HCT116 (cell line): ENCODE measurements at regions not wholly inside any gene's neighbourhood (a gene's known extent, or its start where the extent isn't known, plus 50 kb on each side); places are given as distances from the start of the nearest gene placed in this dataset.

Experiments used
- CEBPB ChIP-seq: IDR thresholded peaks from 2 replicates; pipeline ENCODE4 v1.6.1; 2012; ENCODE audit warnings: low read depth
- EGR1 ChIP-seq: IDR thresholded peaks from 2 replicates; pipeline ENCODE4 v1.6.1; 2012; ENCODE audit warnings: low read depth
- ELF1 ChIP-seq: IDR thresholded peaks from 2 replicates; pipeline ENCODE4 v1.6.1; 2012; ENCODE audit warnings: low read depth, borderline replicate concordance
- MAX ChIP-seq: IDR thresholded peaks from 2 replicates; pipeline ENCODE4 v1.6.1; 2012
- POLR2A ChIP-seq: IDR thresholded peaks from 2 replicates; pipeline ENCODE4 v1.7.0; 2011; ENCODE audit warnings: borderline replicate concordance; ENCODE audit not compliant: insufficient read depth, insufficient read length; ENCODE audit errors: extremely low read depth
- POLR2AphosphoS5 ChIP-seq: IDR thresholded peaks from 2 replicates; pipeline ENCODE4 v1.6.1; 2011; ENCODE audit warnings: mild to moderate bottlenecking, low read depth, low read length, moderate library complexity
- SIN3A ChIP-seq: IDR thresholded peaks from 2 replicates; pipeline ENCODE4 v1.6.1; 2012; ENCODE audit warnings: low read depth
- TCF7L2 ChIP-seq: IDR thresholded peaks from 2 replicates; pipeline ENCODE4 v1.7.0; 2011; ENCODE audit warnings: borderline replicate concordance, inconsistent platforms; ENCODE audit not compliant: insufficient read depth, insufficient read length; ENCODE audit errors: extremely low read depth
- YY1 ChIP-seq: IDR thresholded peaks from 2 replicates; pipeline ENCODE4 v1.6.1; 2011; ENCODE audit warnings: low read length, low read depth, moderate library complexity, mild to moderate bottlenecking; ENCODE audit not compliant: insufficient replicate concordance; ENCODE audit errors: extremely low read depth
- TF ChIP-seq, protein P1 (sequence below), 3 experiments: fragments of 200-600 bp in 1 of 3; sonication (generic) in 1 of 3; IDR thresholded peaks in 2 of 3; conservative IDR thresholded peaks in 1 of 3; 2 replicates each; pipeline ENCODE4 v1.5.1; 2012 to 2017; ENCODE audit warnings: low read depth in 2 of 3, low read length in 2 of 3, antibody characterized with exemption in 1 of 3, borderline replicate concordance in 1 of 3, control low read depth in 1 of 3, mild to moderate bottlenecking in 1 of 3, mixed read lengths in 1 of 3, mixed run types in 1 of 3, moderate library complexity in 1 of 3; ENCODE audit not compliant: insufficient read depth in 1 of 3

DNA sequence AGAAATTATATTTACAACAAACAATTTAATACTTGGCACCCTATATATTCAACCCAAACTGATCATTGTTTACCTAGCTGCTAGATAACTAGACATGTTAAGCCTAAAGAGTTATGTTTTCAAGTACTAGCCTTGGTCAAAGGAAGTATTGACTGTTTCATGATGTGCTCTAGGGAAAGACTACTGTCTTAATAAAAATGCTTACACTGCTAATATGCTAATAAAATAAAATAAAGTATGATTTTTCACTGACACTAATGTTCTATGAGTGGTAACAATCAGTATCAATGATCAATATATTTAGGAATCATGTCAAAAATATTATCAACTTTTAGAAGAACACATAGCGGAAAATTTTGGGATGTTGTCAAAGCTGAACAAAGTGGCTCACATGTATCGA is 225.5 kb downstream of the OSR1 start:
- TF ChIP-seq TCF7L2, result no peak
- no peak for TF ChIP-seq MAX
- no peak for TF ChIP-seq ELF1
- no peak for TF ChIP-seq POLR2AphosphoS5
- TF ChIP-seq, protein P1, sequence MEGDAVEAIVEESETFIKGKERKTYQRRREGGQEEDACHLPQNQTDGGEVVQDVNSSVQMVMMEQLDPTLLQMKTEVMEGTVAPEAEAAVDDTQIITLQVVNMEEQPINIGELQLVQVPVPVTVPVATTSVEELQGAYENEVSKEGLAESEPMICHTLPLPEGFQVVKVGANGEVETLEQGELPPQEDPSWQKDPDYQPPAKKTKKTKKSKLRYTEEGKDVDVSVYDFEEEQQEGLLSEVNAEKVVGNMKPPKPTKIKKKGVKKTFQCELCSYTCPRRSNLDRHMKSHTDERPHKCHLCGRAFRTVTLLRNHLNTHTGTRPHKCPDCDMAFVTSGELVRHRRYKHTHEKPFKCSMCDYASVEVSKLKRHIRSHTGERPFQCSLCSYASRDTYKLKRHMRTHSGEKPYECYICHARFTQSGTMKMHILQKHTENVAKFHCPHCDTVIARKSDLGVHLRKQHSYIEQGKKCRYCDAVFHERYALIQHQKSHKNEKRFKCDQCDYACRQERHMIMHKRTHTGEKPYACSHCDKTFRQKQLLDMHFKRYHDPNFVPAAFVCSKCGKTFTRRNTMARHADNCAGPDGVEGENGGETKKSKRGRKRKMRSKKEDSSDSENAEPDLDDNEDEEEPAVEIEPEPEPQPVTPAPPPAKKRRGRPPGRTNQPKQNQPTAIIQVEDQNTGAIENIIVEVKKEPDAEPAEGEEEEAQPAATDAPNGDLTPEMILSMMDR (IDR thresholded peaks at IDR 0.05 in 2 of 3, conservative IDR thresholded peaks at IDR 0.05 in 1 of 3; ENCODE audit: borderline replicate concordance in 1 of 3, insufficient read depth in 1 of 3, low read depth in 2 of 3, low read length in 2 of 3), result no peak
- no peak for TF ChIP-seq SIN3A
- no peak for TF ChIP-seq EGR1
- TF ChIP-seq YY1, result no peak
- no peak for TF ChIP-seq CEBPB
- no peak for TF ChIP-seq POLR2A
